Thyroid gland (tissue), 4 donors: ENCODE measurements at regions not wholly inside any gene's neighbourhood (a gene's known extent, or its start where the extent isn't known, plus 50 kb on each side); places are given as distances from the start of the nearest gene placed in this dataset.

ENCODE experiments used
- POLR2A ChIP-seq, 2 donors: fragments of 450-650 bp; IDR thresholded peaks; one replicate each; pipeline ENCODE4 v1.6.1; 2017; ENCODE audit warnings: antibody characterized with exemption in 2 of 2, mild to moderate bottlenecking in 2 of 2, moderate library complexity in 1 of 2
- TF ChIP-seq, protein P1 (sequence below), 6 experiments: fragments of 200-600 bp in 3 of 6; fragments of 450-650 bp in 3 of 6; sonication (generic) in 3 of 6; IDR thresholded peaks; one replicate each; pipeline ENCODE4 v1.5.1; 2016 to 2019; ENCODE audit warnings: antibody characterized with exemption in 6 of 6, mild to moderate bottlenecking in 2 of 6, inconsistent platforms in 1 of 6, moderate library complexity in 1 of 6

DNA sequence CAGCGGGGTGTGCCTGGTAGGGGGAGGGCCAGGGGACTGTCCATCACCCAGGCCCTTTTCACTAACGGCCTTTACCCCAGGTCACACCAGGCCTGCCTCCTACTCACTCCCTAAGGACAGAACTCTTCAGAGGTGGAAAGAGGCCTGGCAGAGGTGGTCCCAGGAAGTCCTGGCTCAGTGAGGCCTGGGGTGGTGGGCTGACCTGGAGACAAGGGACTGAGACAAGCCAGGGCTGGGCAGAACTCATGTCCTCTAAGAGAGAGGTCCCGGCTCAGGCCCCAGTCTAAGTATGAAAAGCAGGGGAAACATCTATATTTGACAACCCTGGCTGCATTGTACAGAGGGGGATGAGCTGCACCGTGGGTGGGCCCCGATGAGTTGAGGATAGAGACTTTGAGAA is 65.9 kb upstream of the TEX51 start:
- TF ChIP-seq, protein P1, sequence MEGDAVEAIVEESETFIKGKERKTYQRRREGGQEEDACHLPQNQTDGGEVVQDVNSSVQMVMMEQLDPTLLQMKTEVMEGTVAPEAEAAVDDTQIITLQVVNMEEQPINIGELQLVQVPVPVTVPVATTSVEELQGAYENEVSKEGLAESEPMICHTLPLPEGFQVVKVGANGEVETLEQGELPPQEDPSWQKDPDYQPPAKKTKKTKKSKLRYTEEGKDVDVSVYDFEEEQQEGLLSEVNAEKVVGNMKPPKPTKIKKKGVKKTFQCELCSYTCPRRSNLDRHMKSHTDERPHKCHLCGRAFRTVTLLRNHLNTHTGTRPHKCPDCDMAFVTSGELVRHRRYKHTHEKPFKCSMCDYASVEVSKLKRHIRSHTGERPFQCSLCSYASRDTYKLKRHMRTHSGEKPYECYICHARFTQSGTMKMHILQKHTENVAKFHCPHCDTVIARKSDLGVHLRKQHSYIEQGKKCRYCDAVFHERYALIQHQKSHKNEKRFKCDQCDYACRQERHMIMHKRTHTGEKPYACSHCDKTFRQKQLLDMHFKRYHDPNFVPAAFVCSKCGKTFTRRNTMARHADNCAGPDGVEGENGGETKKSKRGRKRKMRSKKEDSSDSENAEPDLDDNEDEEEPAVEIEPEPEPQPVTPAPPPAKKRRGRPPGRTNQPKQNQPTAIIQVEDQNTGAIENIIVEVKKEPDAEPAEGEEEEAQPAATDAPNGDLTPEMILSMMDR (IDR thresholded peaks at IDR 0.05) = no peak
- TF ChIP-seq POLR2A (IDR thresholded peaks at IDR 0.05) = no peak
